ENCODE measurements at regions not wholly inside any gene's neighbourhood (a gene's known extent, or its start where the extent isn't known, plus 50 kb on each side); places are given as distances from the start of the nearest gene placed in this dataset.

DNA sequence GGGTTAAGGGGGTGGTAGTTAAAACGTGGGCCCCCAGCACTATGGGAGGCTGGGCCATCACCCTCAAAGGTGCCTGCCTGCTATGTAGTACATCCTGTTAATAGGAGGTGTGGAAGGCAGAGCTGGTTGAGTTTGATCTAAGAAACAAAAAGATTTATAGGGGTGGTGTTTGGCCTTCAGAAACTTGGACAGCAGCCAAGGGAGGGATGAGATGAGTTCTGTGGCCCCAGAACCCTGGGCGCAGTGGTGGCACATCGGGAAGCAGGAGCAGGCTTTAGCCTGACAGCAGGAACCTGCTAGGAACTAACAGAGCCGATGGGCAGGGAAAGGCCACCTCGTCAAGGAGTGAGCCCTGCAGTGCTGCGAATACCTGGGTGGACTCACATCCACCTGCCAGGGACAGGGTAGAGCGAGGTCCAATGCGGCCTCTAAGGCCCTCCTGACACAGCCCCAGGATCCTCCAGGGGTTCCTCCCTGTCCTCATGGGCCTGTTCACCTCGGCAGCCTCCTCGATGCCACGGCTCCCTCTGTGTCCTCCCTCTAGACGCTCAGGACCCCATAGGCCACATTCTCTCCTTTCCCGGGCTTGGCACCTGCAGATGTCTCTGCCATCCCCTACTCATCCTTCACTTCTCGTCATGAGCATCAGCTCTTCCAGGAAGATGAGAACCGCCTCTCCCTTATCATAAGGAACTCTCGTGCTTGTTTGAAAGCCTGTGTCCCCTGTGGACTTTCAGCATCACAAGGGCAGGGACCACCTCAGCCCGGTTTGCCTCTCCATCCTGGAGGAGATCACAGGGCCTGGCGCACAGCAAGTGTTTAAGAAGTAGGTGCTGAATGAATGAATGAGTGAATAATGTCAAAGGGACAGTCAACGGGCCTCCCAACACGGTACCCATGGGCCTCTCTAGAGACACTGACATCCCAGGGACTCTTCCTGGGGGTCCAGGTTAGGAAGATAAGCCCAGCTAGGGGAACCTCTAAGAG is 103.5 kb upstream of the TNRC6C start:
- TF ChIP-seq, protein P1, sequence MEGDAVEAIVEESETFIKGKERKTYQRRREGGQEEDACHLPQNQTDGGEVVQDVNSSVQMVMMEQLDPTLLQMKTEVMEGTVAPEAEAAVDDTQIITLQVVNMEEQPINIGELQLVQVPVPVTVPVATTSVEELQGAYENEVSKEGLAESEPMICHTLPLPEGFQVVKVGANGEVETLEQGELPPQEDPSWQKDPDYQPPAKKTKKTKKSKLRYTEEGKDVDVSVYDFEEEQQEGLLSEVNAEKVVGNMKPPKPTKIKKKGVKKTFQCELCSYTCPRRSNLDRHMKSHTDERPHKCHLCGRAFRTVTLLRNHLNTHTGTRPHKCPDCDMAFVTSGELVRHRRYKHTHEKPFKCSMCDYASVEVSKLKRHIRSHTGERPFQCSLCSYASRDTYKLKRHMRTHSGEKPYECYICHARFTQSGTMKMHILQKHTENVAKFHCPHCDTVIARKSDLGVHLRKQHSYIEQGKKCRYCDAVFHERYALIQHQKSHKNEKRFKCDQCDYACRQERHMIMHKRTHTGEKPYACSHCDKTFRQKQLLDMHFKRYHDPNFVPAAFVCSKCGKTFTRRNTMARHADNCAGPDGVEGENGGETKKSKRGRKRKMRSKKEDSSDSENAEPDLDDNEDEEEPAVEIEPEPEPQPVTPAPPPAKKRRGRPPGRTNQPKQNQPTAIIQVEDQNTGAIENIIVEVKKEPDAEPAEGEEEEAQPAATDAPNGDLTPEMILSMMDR (IDR thresholded peaks at IDR 0.05): no peak
- TF ChIP-seq ZFX (IDR thresholded peaks at IDR 0.05; ENCODE audit: borderline replicate concordance): no peak

Measured in 22Rv1 (cell line).